ENCODE measurements at regions not wholly inside any gene's neighbourhood (a gene's known extent, or its start where the extent isn't known, plus 50 kb on each side); places are given as distances from the start of the nearest gene placed in this dataset.

DNA sequence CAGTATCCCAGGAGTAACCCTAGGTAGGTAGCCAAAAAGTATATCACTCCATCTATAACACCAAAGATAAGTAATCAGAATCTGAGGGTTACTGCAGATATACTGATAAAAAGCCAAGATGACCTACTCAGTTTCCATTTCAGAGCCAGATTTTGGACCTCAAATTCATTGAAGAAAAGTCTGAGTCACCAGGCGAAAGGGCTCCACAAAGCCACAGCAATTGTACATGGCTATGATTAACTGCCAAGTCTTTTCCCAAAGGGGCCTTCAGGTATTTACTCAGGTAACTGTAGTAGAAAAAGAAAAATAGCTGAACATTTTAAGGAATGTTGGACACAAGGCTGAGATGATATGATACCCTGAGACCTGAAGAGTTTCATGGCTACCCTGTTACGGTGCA, 75.6 kb upstream of the KCNH7 start:
- Histone ChIP-seq H3K27ac (no peak overlapping the region), H3K4me3 (no peak overlapping the region), H3K4me1 (no peaks in the 10 kb centered on the region), H3K36me3 (no peaks in the 10 kb centered on the region), H3K27me3 (no peaks in the 10 kb centered on the region), H3K9me3 (no peaks in the 10 kb centered on the region)
- TF ChIP-seq, protein P1, sequence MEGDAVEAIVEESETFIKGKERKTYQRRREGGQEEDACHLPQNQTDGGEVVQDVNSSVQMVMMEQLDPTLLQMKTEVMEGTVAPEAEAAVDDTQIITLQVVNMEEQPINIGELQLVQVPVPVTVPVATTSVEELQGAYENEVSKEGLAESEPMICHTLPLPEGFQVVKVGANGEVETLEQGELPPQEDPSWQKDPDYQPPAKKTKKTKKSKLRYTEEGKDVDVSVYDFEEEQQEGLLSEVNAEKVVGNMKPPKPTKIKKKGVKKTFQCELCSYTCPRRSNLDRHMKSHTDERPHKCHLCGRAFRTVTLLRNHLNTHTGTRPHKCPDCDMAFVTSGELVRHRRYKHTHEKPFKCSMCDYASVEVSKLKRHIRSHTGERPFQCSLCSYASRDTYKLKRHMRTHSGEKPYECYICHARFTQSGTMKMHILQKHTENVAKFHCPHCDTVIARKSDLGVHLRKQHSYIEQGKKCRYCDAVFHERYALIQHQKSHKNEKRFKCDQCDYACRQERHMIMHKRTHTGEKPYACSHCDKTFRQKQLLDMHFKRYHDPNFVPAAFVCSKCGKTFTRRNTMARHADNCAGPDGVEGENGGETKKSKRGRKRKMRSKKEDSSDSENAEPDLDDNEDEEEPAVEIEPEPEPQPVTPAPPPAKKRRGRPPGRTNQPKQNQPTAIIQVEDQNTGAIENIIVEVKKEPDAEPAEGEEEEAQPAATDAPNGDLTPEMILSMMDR (IDR thresholded peaks at IDR 0.05) = no peak
- TF ChIP-seq POLR2A (IDR thresholded peaks at IDR 0.05) = no peak
- intact Hi-C loops (cut with DNase I) = no loop called here
- WGBS, 2 donors = 78 to 83% methylated on average over 2 of the region's 2 CpGs
- DNase-seq = no peak

DNA sequence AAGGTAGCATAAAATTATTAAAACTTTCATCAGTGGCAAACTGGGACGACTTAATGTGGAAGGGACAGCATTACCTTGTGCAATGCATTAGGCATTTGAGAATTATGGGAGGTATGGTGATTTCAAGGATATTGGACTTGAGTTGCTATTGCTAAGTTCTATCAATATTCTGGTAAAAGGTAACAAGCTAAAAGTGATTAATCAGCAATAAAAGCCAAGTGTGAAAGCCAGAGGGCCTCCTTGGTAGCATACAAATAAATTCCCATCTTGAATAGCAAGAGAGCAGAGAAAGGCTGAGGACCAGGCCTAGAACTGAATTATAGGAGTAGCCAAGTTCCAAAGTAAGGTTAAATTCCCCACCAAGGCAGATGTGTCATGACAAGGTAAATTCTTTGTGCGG, 74.2 kb upstream of the KCNH7 start:
- H3K9me3 ChIP-seq = no peaks in the 10 kb centered on the region
- H3K27me3 ChIP-seq = no peaks in the 10 kb centered on the region
- intact Hi-C loops (cut with DNase I) = no loop called here
- no peak overlapping the region for H3K27ac ChIP-seq
- 71 to 88% methylated on average over 2 of the region's 2 CpGs for WGBS, 2 donors
- DNase-seq = no peak
- H3K36me3 ChIP-seq = no peaks in the 10 kb centered on the region
- no peaks in the 10 kb centered on the region for H3K4me1 ChIP-seq
- TF ChIP-seq POLR2A (IDR thresholded peaks at IDR 0.05) = no peak
- TF ChIP-seq, protein P1 (IDR thresholded peaks at IDR 0.05) = no peak
- no peak overlapping the region for H3K4me3 ChIP-seq

DNA sequence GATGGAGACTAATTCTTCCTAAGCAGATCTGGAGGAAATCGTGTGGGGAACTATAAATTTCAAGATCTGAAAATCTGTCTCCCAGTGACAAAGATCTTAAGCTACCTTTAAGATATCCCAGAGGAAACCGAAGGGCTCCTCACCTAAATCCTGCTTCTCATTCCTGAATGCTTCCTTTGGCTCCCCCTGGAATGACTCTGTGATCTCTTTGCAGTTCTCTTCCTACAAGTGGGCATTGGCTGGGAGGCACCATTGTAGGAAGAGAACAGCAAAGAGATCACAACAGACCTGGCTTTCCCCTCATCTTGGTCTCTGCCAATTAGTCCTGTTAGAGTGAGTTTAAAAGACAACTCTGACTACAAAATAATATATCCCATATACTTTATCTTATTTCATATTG, 70.0 kb upstream of the KCNH7 start:
- intact Hi-C loops (cut with DNase I) = no loop called here
- TF ChIP-seq, protein P1 (IDR thresholded peaks at IDR 0.05) = no peak
- no peak for TF ChIP-seq POLR2A (IDR thresholded peaks at IDR 0.05)
- WGBS, 2 donors = 55 to 58% methylated on average over 2 of the region's 2 CpGs
- Histone ChIP-seq H3K27me3 (no peaks in the 10 kb centered on the region), H3K9me3 (no peaks in the 10 kb centered on the region), H3K36me3 (no peaks in the 10 kb centered on the region), H3K4me1 (no peaks in the 10 kb centered on the region), H3K27ac (no peak overlapping the region), H3K4me3 (no peak overlapping the region)
- no peak for DNase-seq

DNA sequence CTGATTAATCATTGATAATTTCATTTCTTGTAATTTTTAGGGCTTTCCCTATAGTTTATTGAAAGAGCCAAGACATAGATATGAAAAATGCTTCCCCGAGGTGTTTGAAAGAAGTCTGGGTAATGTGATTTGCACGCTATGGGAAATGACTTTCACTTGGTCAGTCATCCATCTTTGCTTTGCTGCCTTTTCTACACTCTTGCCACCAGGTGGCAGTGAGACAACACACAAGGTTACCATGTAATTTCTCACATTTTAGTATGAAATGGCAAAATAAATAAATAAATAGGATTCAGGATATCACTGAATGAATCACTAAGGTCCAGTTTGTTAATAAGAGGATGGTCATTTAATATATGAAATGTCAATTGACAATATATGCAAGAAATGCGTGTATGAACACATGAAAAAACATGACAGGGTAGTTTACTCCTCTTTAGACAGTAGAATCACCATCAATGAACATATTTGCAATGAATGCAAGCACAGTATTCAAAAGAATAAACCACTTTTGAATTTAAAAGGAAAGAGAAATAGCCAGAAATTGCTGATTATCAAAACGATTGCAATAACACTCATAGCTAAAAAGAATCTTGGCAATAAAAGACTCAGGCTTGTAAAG, 52.2 kb upstream of the KCNH7 start:
- H3K4me1 ChIP-seq = no peaks in the 10 kb centered on the region
- no peak overlapping the region for H3K4me3 ChIP-seq
- no peak overlapping the region for H3K27ac ChIP-seq
- no peaks in the 10 kb centered on the region for H3K36me3 ChIP-seq
- no peak for DNase-seq
- WGBS, 2 donors = 22 to 33% methylated on average over 4 of the region's 4 CpGs
- no peak for TF ChIP-seq POLR2A (IDR thresholded peaks at IDR 0.05)
- TF ChIP-seq, protein P1 (IDR thresholded peaks at IDR 0.05) = peak in 5 of 6 experiments; percentile 22 to 54 (median 53)
- no peaks in the 10 kb centered on the region for H3K27me3 ChIP-seq
- no peaks in the 10 kb centered on the region for H3K9me3 ChIP-seq
- intact Hi-C loops (cut with DNase I) = no loop called here

DNA sequence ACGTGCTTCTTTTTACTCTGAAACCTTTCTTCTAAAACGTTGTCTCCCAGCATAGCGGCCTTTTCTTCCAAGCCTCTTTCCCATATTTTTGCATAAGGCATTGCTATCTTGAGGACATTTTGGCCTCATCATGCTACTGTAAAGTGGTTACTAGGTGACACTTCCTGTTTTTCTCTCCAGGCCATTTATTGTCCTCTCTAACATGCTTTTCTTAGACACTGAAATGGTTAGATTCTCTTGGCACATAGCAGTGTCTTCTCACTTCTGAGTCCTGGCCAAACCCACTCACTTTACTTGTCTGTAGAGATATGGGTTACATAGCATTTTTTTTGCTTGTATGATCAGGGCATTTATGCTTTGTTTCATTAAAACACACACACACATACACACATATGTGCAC, 50.1 kb upstream of the KCNH7 start:
- 75 to 81% methylated on average over 3 of the region's 3 CpGs for WGBS, 2 donors
- DNase-seq = no peak

More for the DNA sequence above, 50.1 kb upstream of the KCNH7 start:
- Histone ChIP-seq H3K27me3 (no peaks in the 10 kb centered on the region), H3K4me1 (no peaks in the 10 kb centered on the region), H3K4me3 (no peak overlapping the region), H3K9me3 (no peaks in the 10 kb centered on the region), H3K27ac (no peak overlapping the region), H3K36me3 (no peaks in the 10 kb centered on the region)
- intact Hi-C loops (cut with DNase I) = no loop called here
- TF ChIP-seq, protein P1 (IDR thresholded peaks at IDR 0.05) = no peak
- TF ChIP-seq POLR2A (IDR thresholded peaks at IDR 0.05) = no peak

Small RNAs in the stretch of these regions (small RNA-seq; reads per million reads assigned to genes)
- 0 reads per million in 4 donors for gene RNU6-627P

Data from esophagus squamous epithelium (tissue), 5 donors.